ENCODE measurements at regions not wholly inside any gene's neighbourhood (a gene's known extent, or its start where the extent isn't known, plus 50 kb on each side); places are given as distances from the start of the nearest gene placed in this dataset.

GRCh38 chr7:81845744-81846241, 75.9 kb upstream of the HGF start:
- TF ChIP-seq, protein P1, sequence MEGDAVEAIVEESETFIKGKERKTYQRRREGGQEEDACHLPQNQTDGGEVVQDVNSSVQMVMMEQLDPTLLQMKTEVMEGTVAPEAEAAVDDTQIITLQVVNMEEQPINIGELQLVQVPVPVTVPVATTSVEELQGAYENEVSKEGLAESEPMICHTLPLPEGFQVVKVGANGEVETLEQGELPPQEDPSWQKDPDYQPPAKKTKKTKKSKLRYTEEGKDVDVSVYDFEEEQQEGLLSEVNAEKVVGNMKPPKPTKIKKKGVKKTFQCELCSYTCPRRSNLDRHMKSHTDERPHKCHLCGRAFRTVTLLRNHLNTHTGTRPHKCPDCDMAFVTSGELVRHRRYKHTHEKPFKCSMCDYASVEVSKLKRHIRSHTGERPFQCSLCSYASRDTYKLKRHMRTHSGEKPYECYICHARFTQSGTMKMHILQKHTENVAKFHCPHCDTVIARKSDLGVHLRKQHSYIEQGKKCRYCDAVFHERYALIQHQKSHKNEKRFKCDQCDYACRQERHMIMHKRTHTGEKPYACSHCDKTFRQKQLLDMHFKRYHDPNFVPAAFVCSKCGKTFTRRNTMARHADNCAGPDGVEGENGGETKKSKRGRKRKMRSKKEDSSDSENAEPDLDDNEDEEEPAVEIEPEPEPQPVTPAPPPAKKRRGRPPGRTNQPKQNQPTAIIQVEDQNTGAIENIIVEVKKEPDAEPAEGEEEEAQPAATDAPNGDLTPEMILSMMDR (IDR thresholded peaks at IDR 0.05; ENCODE audit: low read length) = no peak
- no peak for TF ChIP-seq EZH2 (IDR thresholded peaks at IDR 0.05; ENCODE audit: borderline replicate concordance, low read length)
